OCI-LY3 (cell line): ENCODE measurements at regions not wholly inside any gene's neighbourhood (a gene's known extent, or its start where the extent isn't known, plus 50 kb on each side); places are given as distances from the start of the nearest gene placed in this dataset.

Experiments
- CTCF ChIP-seq: fragments of 200-600, 300-600 bp; sonication (generic); IDR thresholded peaks from 2 replicates; pipeline ENCODE4 v1.5.1; 2014; ENCODE audit warnings: antibody characterized with exemption, low read length, low read depth
- EZH2phosphoT487 ChIP-seq: fragments of 200-600 bp; shearing (Covaris generic); IDR thresholded peaks from 2 replicates; pipeline ENCODE4 v1.6.1; 2018; ENCODE audit warnings: antibody characterized with exemption, mixed run types, low read depth

- TF ChIP-seq CTCF (no peak), EZH2phosphoT487 (no peak)
Measured at GRCh38 chr5:74281166-74281565, 359.4 kb downstream of the ENC1 start.
